GM12878 (cell line): ENCODE measurements at regions not wholly inside any gene's neighbourhood (a gene's known extent, or its start where the extent isn't known, plus 50 kb on each side); places are given as distances from the start of the nearest gene placed in this dataset.

Experiments
- ATAC-seq: fragments of 200-7000 bp; cut with Tn5 transposase; 3 replicates; pipeline ENCODE4 v1.9.1; 2020; ENCODE audit warnings: mild to moderate bottlenecking, moderate library complexity
- BruUV-seq: library from RNA; stranded (reverse); fragments of 400-500 nt; replicated peaks from 2 replicates; lab custom pipeline; 2021; lab: Mats Ljungman, UMichigan
- CTCF ChIA-PET: fragments of 300-600 bp; sonication (Branson Sonifier 250); formaldehyde crosslinking; extraction: SDS; loops from one replicate; lab custom pipeline; 2021; ENCODE audit warnings: inconsistent platforms; lab: Yijun Ruan, JAX
- POLR2A ChIA-PET: fragments of 350-600 bp; formaldehyde crosslinking; extraction: SDS; loops from one replicate; lab custom pipeline; 2021; ENCODE audit warnings: inconsistent platforms; lab: Charles Lee
- RAD21 ChIA-PET: fragments of 300-600 bp; sonication (Branson Sonifier 250); formaldehyde crosslinking; loops from one replicate; lab custom pipeline; 2023; ENCODE audit warnings: antibody characterized with exemption; ENCODE audit not compliant: unreplicated experiment; lab: Charles Lee
- SMC1A ChIA-PET: fragments of 300-600 bp; sonication (Branson Sonifier 250); formaldehyde crosslinking; loops from one replicate; lab custom pipeline; 2023; ENCODE audit not compliant: unreplicated experiment, uncharacterized antibody; lab: Charles Lee
- DNase-seq: peaks from one replicate; pipeline ENCODE4 v3.0.0-alpha.2; 2011; ENCODE audit warnings: low read depth, low spot score
- FAIRE-seq: peaks from 3 replicates; lab custom pipeline; 2011; peaks lifted over from hg19 to GRCh38; lab: Jason Lieb, UNC
- H2AFZ ChIP-seq: 2 replicates; pipeline ENCODE4 v1.6.0; 2011; ENCODE audit warnings: low read depth, low read length, control low read depth; ENCODE audit not compliant: control insufficient read depth
- H3K27ac ChIP-seq: 2 replicates; pipeline ENCODE4 v1.5.1; 2011; ENCODE audit warnings: control low read depth; ENCODE audit not compliant: control insufficient read depth, insufficient read depth
- H3K27me3 ChIP-seq, 2 experiments: replicated peaks in 1 of 2; 2 replicates each; pipeline versions ENCODE4 v1.6.0 to v1.6.1; 2011; ENCODE audit warnings: low read length in 1 of 2; ENCODE audit not compliant: control insufficient read depth in 2 of 2, insufficient read depth in 2 of 2
- H3K36me3 ChIP-seq, 2 experiments: 2 replicates each; pipeline ENCODE4 v1.5.1; 2011; ENCODE audit warnings: low read length in 1 of 2; ENCODE audit not compliant: control insufficient read depth in 2 of 2, insufficient read depth in 2 of 2
- H3K4me1 ChIP-seq: 2 replicates; pipeline ENCODE4 v1.6.1; 2011; ENCODE audit warnings: mild to moderate bottlenecking, low read length, moderate library complexity, mixed read lengths; ENCODE audit not compliant: control insufficient read depth, insufficient read depth
- H3K4me2 ChIP-seq: 2 replicates; pipeline ENCODE4 v1.6.0; 2011; ENCODE audit warnings: control low read depth; ENCODE audit not compliant: control insufficient read depth, insufficient read depth
- H3K4me3 ChIP-seq: fragments of 200-600 bp; sonication (generic); 2 replicates; pipeline ENCODE4 v1.5.1; 2016
- H3K79me2 ChIP-seq: 2 replicates; pipeline ENCODE4 v1.6.0; 2011; ENCODE audit warnings: low read length; ENCODE audit not compliant: control insufficient read depth, insufficient read depth
- H3K9ac ChIP-seq: 2 replicates; pipeline ENCODE4 v1.8.0; 2011; ENCODE audit warnings: low read length, control low read depth, mixed read lengths; ENCODE audit not compliant: control insufficient read depth, insufficient read depth
- H3K9me3 ChIP-seq: replicated peaks from 3 replicates; pipeline ENCODE4 v1.5.1; 2011; ENCODE audit warnings: mild to moderate bottlenecking, low read length; ENCODE audit not compliant: control insufficient read depth, insufficient read depth
- H4K20me1 ChIP-seq: 2 replicates; pipeline ENCODE4 v1.6.0; 2011; ENCODE audit not compliant: control insufficient read depth, insufficient read depth
- CREB1 ChIP-seq: IDR thresholded peaks from 2 replicates; pipeline ENCODE4 v1.6.1; 2012; ENCODE audit warnings: low read depth, mild to moderate bottlenecking, inconsistent platforms
- EP300 ChIP-seq, 2 experiments: fragments of 150-350 bp in 1 of 2; IDR thresholded peaks; 2 replicates each; pipeline ENCODE4 v1.6.1; 2011 to 2012; ENCODE audit warnings: low read depth in 2 of 2, low read length in 2 of 2, borderline replicate concordance in 1 of 2, improper control_type of control experiment in 1 of 2, inconsistent platforms in 1 of 2; ENCODE audit not compliant: control insufficient read depth in 1 of 2
- GABPA ChIP-seq: IDR thresholded peaks from 2 replicates; pipeline ENCODE4 v1.6.1; 2014; ENCODE audit warnings: antibody characterized with exemption, low read depth, mild to moderate bottlenecking, inconsistent platforms
- JUNB ChIP-seq: IDR thresholded peaks from 2 replicates; pipeline ENCODE4 v1.6.1; 2016; ENCODE audit warnings: antibody characterized with exemption, mild to moderate bottlenecking
- MTA3 ChIP-seq: IDR thresholded peaks from 2 replicates; pipeline ENCODE4 v1.6.1; 2012; ENCODE audit warnings: low read length, inconsistent platforms, borderline replicate concordance
- MYB ChIP-seq: fragments of 150-350 bp; IDR thresholded peaks from 2 replicates; pipeline ENCODE4 v1.6.1; 2014; ENCODE audit warnings: mild to moderate bottlenecking, low read depth, low read length, borderline replicate concordance
- PAX5 ChIP-seq: IDR thresholded peaks from 2 replicates; pipeline ENCODE4 v1.6.1; 2011; ENCODE audit warnings: low read depth, low read length, borderline replicate concordance
- WGBS: methylation state at CpG from one replicate; pipeline ENCODE4 v1.1.6; 2016; ENCODE audit warnings: low lambda C conversion rate; ENCODE audit not compliant: insufficient replicate concordance, insufficient coverage; ENCODE audit errors: missing lambda C conversion rate; 5-methylcytosine and 5-hydroxymethylcytosine counted together
- in situ Hi-C: fragments of 300-500 bp; cut with MboI; formaldehyde crosslinking; loops from 9 replicates; pipeline ENCODE4 v1.14.3; 2018; ENCODE audit warnings: mixed read lengths
- intact Hi-C: fragments of 100-400 bp; cut with micrococcal nuclease; formaldehyde crosslinking; loops from one replicate; pipeline ENCODE4 v1.14.2; 2022; ENCODE audit not compliant: unreplicated experiment
- TF ChIP-seq, protein P1 (sequence below): fragments of 450-650 bp; IDR thresholded peaks from 2 replicates; pipeline ENCODE4 v1.6.1; 2017; ENCODE audit warnings: mild to moderate bottlenecking, low read depth, inconsistent platforms; ENCODE audit not compliant: poor library complexity, severe bottlenecking
- TF ChIP-seq, protein P2 (sequence below): IDR thresholded peaks from 2 replicates; pipeline ENCODE4 v1.6.1; 2011; ENCODE audit warnings: borderline replicate concordance, low read depth, mild to moderate bottlenecking, moderate library complexity, low read length; ENCODE audit not compliant: insufficient read depth, poor library complexity, severe bottlenecking
- TF ChIP-seq, protein P3 (sequence below): fragments of 450-650 bp; IDR thresholded peaks from 2 replicates; pipeline ENCODE4 v1.6.1; 2016; ENCODE audit warnings: mild to moderate bottlenecking, moderate library complexity, borderline replicate concordance

DNA sequence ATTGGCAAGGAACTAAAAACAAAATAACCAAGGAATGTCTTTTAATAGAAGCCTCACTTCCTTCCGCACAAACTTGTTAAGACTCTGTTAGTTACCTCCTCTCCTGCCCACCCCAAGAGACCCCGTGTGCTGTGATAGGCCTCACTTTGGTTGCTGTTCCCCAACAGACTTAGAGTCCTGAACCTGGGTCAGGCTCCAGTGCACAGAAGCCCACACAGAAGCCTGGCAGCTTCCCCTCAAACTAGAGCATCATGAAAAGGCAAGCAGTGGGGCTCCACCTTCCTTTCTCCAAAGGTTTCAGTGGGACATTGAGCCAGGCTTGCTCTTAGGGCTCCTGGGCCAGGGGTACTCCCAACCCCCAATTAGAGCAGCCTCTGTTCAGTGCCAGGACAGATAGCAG, 230.5 kb downstream of the ESM1 start:
- Histone ChIP-seq H3K27me3 (no peaks in the 10 kb centered on the region), H4K20me1 (no peaks in the 10 kb centered on the region), H3K4me1 (peaks cover 27% of the 10 kb centered on the region), H3K4me2 (no peak overlapping the region), H3K9me3 (peaks cover 2% of the 10 kb centered on the region; the same call in 2 of the 3 replicates), H3K4me3 (no peak overlapping the region), H3K36me3 (no peaks in the 10 kb centered on the region), H3K27ac (no peak overlapping the region), H2AFZ (no peak overlapping the region), H3K9ac (no peak overlapping the region), H3K79me2 (no peaks in the 10 kb centered on the region)
- SMC1A ChIA-PET = no interaction called here
- no peak for FAIRE-seq
- 50% methylated on average over 2 of the region's 2 CpGs for WGBS
- intact Hi-C loops (no loop called here), in situ Hi-C loops (no loop called here)
- POLR2A ChIA-PET = no interaction called here
- RAD21 ChIA-PET = no interaction called here
- no TSS peak for BruUV-seq
- ATAC-seq = no peak
- CTCF ChIA-PET = no interaction called here
- no peak for TF ChIP-seq GABPA
- 0 out of 2 replicates have a peak, but pooled peaks have one; percentile 33 for TF ChIP-seq PAX5
- no peak for TF ChIP-seq MYB
- DNase-seq = no peak

DNA sequence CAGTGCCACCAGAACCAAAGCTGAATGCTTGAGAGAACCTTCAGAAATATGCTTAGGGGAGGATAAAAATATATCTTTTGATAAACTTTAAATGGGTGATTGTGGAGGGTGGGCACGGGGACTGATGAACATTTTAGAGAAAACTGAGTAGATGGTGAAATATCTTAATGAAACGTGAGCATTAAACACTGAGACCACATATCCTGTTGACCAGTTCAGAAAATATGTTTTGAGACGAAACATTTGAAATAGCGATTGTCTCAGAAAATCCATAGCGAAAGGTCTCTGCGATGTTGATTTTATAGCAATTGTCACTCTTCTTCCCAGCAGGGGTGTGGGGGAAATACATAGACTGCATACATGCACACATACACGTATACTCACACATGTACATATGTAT, 231.0 kb downstream of the ESM1 start:
- BruUV-seq = no TSS peak
- CTCF ChIA-PET = interaction anchor here (0.9 kb wide), 1 partner anchor 113 kb away, joined by 4 read pairs; no protein-coding TSS in a partner anchor
- Histone ChIP-seq H4K20me1 (no peaks in the 10 kb centered on the region), H3K27me3 (no peaks in the 10 kb centered on the region), H3K9me3 (peaks cover 2% of the 10 kb centered on the region; the same call in 2 of the 3 replicates), H3K4me1 (peaks cover 27% of the 10 kb centered on the region), H2AFZ (no peak overlapping the region), H3K4me2 (no peak overlapping the region), H3K27ac (no peak overlapping the region), H3K9ac (no peak overlapping the region), H3K36me3 (no peaks in the 10 kb centered on the region), H3K79me2 (no peaks in the 10 kb centered on the region), H3K4me3 (no peak overlapping the region)
- intact Hi-C loops (no loop called here), in situ Hi-C loops (no loop called here)
- FAIRE-seq = no peak
- POLR2A ChIA-PET = no interaction called here
- SMC1A ChIA-PET = no interaction called here
- no peak for DNase-seq
- ATAC-seq = no peak
- 71% methylated on average over 7 of the region's 7 CpGs for WGBS
- RAD21 ChIA-PET = no interaction called here
- TF ChIP-seq, protein P1, sequence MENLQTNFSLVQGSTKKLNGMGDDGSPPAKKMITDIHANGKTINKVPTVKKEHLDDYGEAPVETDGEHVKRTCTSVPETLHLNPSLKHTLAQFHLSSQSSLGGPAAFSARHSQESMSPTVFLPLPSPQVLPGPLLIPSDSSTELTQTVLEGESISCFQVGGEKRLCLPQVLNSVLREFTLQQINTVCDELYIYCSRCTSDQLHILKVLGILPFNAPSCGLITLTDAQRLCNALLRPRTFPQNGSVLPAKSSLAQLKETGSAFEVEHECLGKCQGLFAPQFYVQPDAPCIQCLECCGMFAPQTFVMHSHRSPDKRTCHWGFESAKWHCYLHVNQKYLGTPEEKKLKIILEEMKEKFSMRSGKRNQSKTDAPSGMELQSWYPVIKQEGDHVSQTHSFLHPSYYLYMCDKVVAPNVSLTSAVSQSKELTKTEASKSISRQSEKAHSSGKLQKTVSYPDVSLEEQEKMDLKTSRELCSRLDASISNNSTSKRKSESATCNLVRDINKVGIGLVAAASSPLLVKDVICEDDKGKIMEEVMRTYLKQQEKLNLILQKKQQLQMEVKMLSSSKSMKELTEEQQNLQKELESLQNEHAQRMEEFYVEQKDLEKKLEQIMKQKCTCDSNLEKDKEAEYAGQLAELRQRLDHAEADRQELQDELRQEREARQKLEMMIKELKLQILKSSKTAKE = no peak
- TF ChIP-seq CREB1 = no peak
- TF ChIP-seq EP300 (IDR thresholded peaks at IDR 0.05; ENCODE audit: borderline replicate concordance in 1 of 2, control insufficient read depth in 1 of 2, low read depth in 2 of 2, low read length in 2 of 2) = no peak
- TF ChIP-seq, protein P2, sequence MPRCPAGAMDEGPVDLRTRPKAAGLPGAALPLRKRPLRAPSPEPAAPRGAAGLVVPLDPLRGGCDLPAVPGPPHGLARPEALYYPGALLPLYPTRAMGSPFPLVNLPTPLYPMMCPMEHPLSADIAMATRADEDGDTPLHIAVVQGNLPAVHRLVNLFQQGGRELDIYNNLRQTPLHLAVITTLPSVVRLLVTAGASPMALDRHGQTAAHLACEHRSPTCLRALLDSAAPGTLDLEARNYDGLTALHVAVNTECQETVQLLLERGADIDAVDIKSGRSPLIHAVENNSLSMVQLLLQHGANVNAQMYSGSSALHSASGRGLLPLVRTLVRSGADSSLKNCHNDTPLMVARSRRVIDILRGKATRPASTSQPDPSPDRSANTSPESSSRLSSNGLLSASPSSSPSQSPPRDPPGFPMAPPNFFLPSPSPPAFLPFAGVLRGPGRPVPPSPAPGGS = no peak
- TF ChIP-seq, protein P3, sequence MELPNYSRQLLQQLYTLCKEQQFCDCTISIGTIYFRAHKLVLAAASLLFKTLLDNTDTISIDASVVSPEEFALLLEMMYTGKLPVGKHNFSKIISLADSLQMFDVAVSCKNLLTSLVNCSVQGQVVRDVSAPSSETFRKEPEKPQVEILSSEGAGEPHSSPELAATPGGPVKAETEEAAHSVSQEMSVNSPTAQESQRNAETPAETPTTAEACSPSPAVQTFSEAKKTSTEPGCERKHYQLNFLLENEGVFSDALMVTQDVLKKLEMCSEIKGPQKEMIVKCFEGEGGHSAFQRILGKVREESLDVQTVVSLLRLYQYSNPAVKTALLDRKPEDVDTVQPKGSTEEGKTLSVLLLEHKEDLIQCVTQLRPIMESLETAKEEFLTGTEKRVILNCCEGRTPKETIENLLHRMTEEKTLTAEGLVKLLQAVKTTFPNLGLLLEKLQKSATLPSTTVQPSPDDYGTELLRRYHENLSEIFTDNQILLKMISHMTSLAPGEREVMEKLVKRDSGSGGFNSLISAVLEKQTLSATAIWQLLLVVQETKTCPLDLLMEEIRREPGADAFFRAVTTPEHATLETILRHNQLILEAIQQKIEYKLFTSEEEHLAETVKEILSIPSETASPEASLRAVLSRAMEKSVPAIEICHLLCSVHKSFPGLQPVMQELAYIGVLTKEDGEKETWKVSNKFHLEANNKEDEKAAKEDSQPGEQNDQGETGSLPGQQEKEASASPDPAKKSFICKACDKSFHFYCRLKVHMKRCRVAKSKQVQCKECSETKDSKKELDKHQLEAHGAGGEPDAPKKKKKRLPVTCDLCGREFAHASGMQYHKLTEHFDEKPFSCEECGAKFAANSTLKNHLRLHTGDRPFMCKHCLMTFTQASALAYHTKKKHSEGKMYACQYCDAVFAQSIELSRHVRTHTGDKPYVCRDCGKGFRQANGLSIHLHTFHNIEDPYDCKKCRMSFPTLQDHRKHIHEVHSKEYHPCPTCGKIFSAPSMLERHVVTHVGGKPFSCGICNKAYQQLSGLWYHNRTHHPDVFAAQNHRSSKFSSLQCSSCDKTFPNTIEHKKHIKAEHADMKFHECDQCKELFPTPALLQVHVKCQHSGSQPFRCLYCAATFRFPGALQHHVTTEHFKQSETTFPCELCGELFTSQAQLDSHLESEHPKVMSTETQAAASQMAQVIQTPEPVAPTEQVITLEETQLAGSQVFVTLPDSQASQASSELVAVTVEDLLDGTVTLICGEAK = no peak
- no peak for TF ChIP-seq MTA3
- no peak for TF ChIP-seq JUNB
